ENCODE measurements at regions not wholly inside any gene's neighbourhood (a gene's known extent, or its start where the extent isn't known, plus 50 kb on each side); places are given as distances from the start of the nearest gene placed in this dataset.

GRCh38 chr13:88761145-88761544 lies 1090.0 kb downstream of the SLITRK5 start:
- no peaks in the 10 kb centered on the region for H3K9me2 ChIP-seq (replicated peaks; ENCODE audit: insufficient read depth, low read length)
- H3K4me2 ChIP-seq (ENCODE audit: low read depth, low read length, poor library complexity, severe bottlenecking), result no peak overlapping the region
- H3F3A ChIP-seq (ENCODE audit: insufficient read depth), result no peaks in the 10 kb centered on the region
- no peak overlapping the region for H3K27ac ChIP-seq (ENCODE audit: low read depth, low read length)
- H3K9me3 ChIP-seq (ENCODE audit: insufficient read depth, low read length), result no peaks in the 10 kb centered on the region
- no peaks in the 10 kb centered on the region for H3K79me2 ChIP-seq (ENCODE audit: insufficient read depth, low read length)
- H2AFZ ChIP-seq (ENCODE audit: low read depth, low read length, severe bottlenecking), result no peak overlapping the region
- no peaks in the 10 kb centered on the region for H4K20me1 ChIP-seq (ENCODE audit: low read depth, low read length)
- TF ChIP-seq EZH2phosphoT487 (conservative IDR thresholded peaks at IDR 0.05; ENCODE audit: low read length) (no peak), CTCF (IDR thresholded peaks at IDR 0.05; ENCODE audit: insufficient read depth, low read length, poor library complexity, severe bottlenecking) (no peak)
- H3K27me3 ChIP-seq (ENCODE audit: low read length), result no peaks in the 10 kb centered on the region
- no peak overlapping the region for H3K4me3 ChIP-seq (ENCODE audit: insufficient read depth, low read length, poor library complexity, severe bottlenecking)
- H3K36me3 ChIP-seq (ENCODE audit: low read length), result no peaks in the 10 kb centered on the region
- H3K9ac ChIP-seq (ENCODE audit: low read length), result no peak overlapping the region

DNA sequence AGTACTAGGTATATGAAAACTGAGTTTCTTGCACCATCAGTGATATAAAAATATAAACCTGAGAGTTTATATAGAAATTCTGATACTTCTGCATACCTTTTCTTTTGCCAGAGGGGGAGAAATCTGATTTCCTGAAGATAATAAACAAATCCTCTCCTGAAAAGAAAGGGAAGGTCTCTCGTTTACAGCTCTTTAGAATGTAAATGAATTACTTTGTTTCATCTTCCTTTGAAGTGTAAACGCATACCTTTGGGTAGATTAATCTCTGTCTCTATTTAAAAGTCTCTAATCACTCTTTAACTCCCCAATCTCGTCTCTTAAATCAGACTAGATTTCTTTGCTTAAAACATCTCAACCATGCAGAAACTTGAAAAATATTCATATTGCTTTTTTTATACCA lies 1092.9 kb downstream of the SLITRK5 start:
- H3K9me2 ChIP-seq (replicated peaks; ENCODE audit: insufficient read depth, low read length), result no peaks in the 10 kb centered on the region
- H2AFZ ChIP-seq (ENCODE audit: low read depth, low read length, severe bottlenecking), result no peak overlapping the region
- no peaks in the 10 kb centered on the region for H4K20me1 ChIP-seq (ENCODE audit: low read depth, low read length)
- H3K9ac ChIP-seq (ENCODE audit: low read length), result no peak overlapping the region
- no peaks in the 10 kb centered on the region for H3F3A ChIP-seq (ENCODE audit: insufficient read depth)
- TF ChIP-seq CTCF (IDR thresholded peaks at IDR 0.05; ENCODE audit: insufficient read depth, low read length, poor library complexity, severe bottlenecking) (no peak), EZH2phosphoT487 (conservative IDR thresholded peaks at IDR 0.05; ENCODE audit: low read length) (no peak)
- H3K27me3 ChIP-seq (ENCODE audit: low read length), result no peaks in the 10 kb centered on the region
- no peaks in the 10 kb centered on the region for H3K9me3 ChIP-seq (ENCODE audit: insufficient read depth, low read length)
- H3K4me2 ChIP-seq (ENCODE audit: low read depth, low read length, poor library complexity, severe bottlenecking), result no peak overlapping the region
- no peaks in the 10 kb centered on the region for H3K79me2 ChIP-seq (ENCODE audit: insufficient read depth, low read length)
- no peaks in the 10 kb centered on the region for H3K36me3 ChIP-seq (ENCODE audit: low read length)
- H3K27ac ChIP-seq (ENCODE audit: low read depth, low read length), result no peak overlapping the region
- no peak overlapping the region for H3K4me3 ChIP-seq (ENCODE audit: insufficient read depth, low read length, poor library complexity, severe bottlenecking)

- H3K27ac ChIP-seq (ENCODE audit: low read depth, low read length), result no peak overlapping the region
- no peaks in the 10 kb centered on the region for H3K9me2 ChIP-seq (replicated peaks; ENCODE audit: insufficient read depth, low read length)
- H3K79me2 ChIP-seq (ENCODE audit: insufficient read depth, low read length), result no peaks in the 10 kb centered on the region
- no peak overlapping the region for H3K9ac ChIP-seq (ENCODE audit: low read length)
- H3K36me3 ChIP-seq (ENCODE audit: low read length), result no peaks in the 10 kb centered on the region
- H3F3A ChIP-seq (ENCODE audit: insufficient read depth), result no peaks in the 10 kb centered on the region
- no peaks in the 10 kb centered on the region for H3K27me3 ChIP-seq (ENCODE audit: low read length)
- no peak overlapping the region for H3K4me2 ChIP-seq (ENCODE audit: low read depth, low read length, poor library complexity, severe bottlenecking)
- no peaks in the 10 kb centered on the region for H3K9me3 ChIP-seq (ENCODE audit: insufficient read depth, low read length)
- TF ChIP-seq CTCF (IDR thresholded peaks at IDR 0.05; ENCODE audit: insufficient read depth, low read length, poor library complexity, severe bottlenecking), result no peak
- no peak for TF ChIP-seq EZH2phosphoT487 (conservative IDR thresholded peaks at IDR 0.05; ENCODE audit: low read length)
- H2AFZ ChIP-seq (ENCODE audit: low read depth, low read length, severe bottlenecking), result no peak overlapping the region
- H3K4me3 ChIP-seq (ENCODE audit: insufficient read depth, low read length, poor library complexity, severe bottlenecking), result no peak overlapping the region
- H4K20me1 ChIP-seq (ENCODE audit: low read depth, low read length), result no peaks in the 10 kb centered on the region
These were observed 1129.3 kb downstream of the SLITRK5 start for GRCh38 chr13:88800505-88800904.

- no peaks in the 10 kb centered on the region for H3K36me3 ChIP-seq (ENCODE audit: low read length)
- H3K9me3 ChIP-seq (ENCODE audit: insufficient read depth, low read length), result no peaks in the 10 kb centered on the region
- H3K79me2 ChIP-seq (ENCODE audit: insufficient read depth, low read length), result no peaks in the 10 kb centered on the region
- no peaks in the 10 kb centered on the region for H3K9me2 ChIP-seq (replicated peaks; ENCODE audit: insufficient read depth, low read length)
- no peak overlapping the region for H3K4me2 ChIP-seq (ENCODE audit: low read depth, low read length, poor library complexity, severe bottlenecking)
- TF ChIP-seq EZH2phosphoT487 (conservative IDR thresholded peaks at IDR 0.05; ENCODE audit: low read length), result no peak
- no peak for TF ChIP-seq CTCF (IDR thresholded peaks at IDR 0.05; ENCODE audit: insufficient read depth, low read length, poor library complexity, severe bottlenecking)
- no peaks in the 10 kb centered on the region for H3K27me3 ChIP-seq (ENCODE audit: low read length)
- H2AFZ ChIP-seq (ENCODE audit: low read depth, low read length, severe bottlenecking), result no peak overlapping the region
- H3K27ac ChIP-seq (ENCODE audit: low read depth, low read length), result no peak overlapping the region
- H3F3A ChIP-seq (ENCODE audit: insufficient read depth), result no peaks in the 10 kb centered on the region
- no peaks in the 10 kb centered on the region for H4K20me1 ChIP-seq (ENCODE audit: low read depth, low read length)
- H3K9ac ChIP-seq (ENCODE audit: low read length), result no peak overlapping the region
- no peak overlapping the region for H3K4me3 ChIP-seq (ENCODE audit: insufficient read depth, low read length, poor library complexity, severe bottlenecking)
These were observed 1130.2 kb downstream of the SLITRK5 start for GRCh38 chr13:88801361-88801760.
